ENCODE measurements at regions not wholly inside any gene's neighbourhood (a gene's known extent, or its start where the extent isn't known, plus 50 kb on each side); places are given as distances from the start of the nearest gene placed in this dataset.

GRCh38 chr4:30842689-30843088 is 122.5 kb downstream of the PCDH7 start:
- no peak for TF ChIP-seq CTCF (IDR thresholded peaks at IDR 0.05)
- DNase-seq (ENCODE audit: low spot score), result no peak
- ATAC-seq (ENCODE audit: low FRiP score), result no peak

- no peak for TF ChIP-seq CTCF (IDR thresholded peaks at IDR 0.05)
- no peak for ATAC-seq (ENCODE audit: low FRiP score)
Observed at GRCh38 chr4:30844861-30845582, 124.9 kb downstream of the PCDH7 start.

GRCh38 chr4:30847167-30847566 is 127.0 kb downstream of the PCDH7 start:
- TF ChIP-seq CTCF (IDR thresholded peaks at IDR 0.05), result no peak

More at GRCh38 chr4:30844861-30845582, 124.9 kb downstream of the PCDH7 start:
- DNase-seq (ENCODE audit: low spot score), result no peak

GRCh38 chr4:30847958-30848357 is 127.8 kb downstream of the PCDH7 start:
- ATAC-seq (ENCODE audit: low FRiP score), result no peak

More at GRCh38 chr4:30847167-30847566, 127.0 kb downstream of the PCDH7 start:
- DNase-seq (ENCODE audit: low spot score), result no peak
- no peak for ATAC-seq (ENCODE audit: low FRiP score)

GRCh38 chr4:30854531-30854930 is 134.4 kb downstream of the PCDH7 start:
- DNase-seq (ENCODE audit: low spot score) (no peak), ATAC-seq (ENCODE audit: low FRiP score) (no peak)
- no peak for TF ChIP-seq CTCF (IDR thresholded peaks at IDR 0.05)

More at GRCh38 chr4:30847958-30848357, 127.8 kb downstream of the PCDH7 start:
- TF ChIP-seq CTCF (IDR thresholded peaks at IDR 0.05), result no peak
- DNase-seq (ENCODE audit: low spot score), result no peak

GRCh38 chr4:30855232-30855631 is 135.1 kb downstream of the PCDH7 start:
- ATAC-seq (ENCODE audit: low FRiP score), result no peak
- no peak for DNase-seq (ENCODE audit: low spot score)
- no peak for TF ChIP-seq CTCF (IDR thresholded peaks at IDR 0.05)

Measured in omental fat pad (tissue), 3 donors.